NCI-H1436 (cell line): ENCODE measurements at regions not wholly inside any gene's neighbourhood (a gene's known extent, or its start where the extent isn't known, plus 50 kb on each side); places are given as distances from the start of the nearest gene placed in this dataset.
"Not testable (repeated sequence)": the region's sequence is repeated elsewhere in the genome, so short reads cannot be mapped to it uniquely, and the experiment has no call there.

Experiments used
- DNase-seq: peaks from one replicate; lab custom pipeline; 2025; lab: John Stamatoyannopoulos, UW

DNA sequence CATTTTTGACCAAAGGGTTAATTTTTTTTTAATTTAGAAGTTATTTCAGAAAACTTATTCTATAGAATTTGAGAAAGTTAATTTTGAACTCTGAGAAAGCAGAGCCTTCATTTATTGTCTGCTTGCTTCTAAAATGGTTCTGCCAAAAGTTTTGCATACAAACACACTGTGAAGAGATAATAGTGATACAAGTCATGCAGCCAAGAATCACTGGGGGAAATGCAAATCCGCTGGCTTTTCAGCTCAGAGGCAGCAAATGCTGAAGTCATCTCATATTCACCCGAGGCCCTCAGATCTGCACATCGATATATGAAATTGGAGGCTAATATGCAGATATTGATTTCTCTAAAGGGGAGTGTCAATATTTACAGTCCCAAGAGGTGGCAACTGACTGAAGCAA lies 186.2 kb downstream of the KIT start:
- no peak for DNase-seq

DNA sequence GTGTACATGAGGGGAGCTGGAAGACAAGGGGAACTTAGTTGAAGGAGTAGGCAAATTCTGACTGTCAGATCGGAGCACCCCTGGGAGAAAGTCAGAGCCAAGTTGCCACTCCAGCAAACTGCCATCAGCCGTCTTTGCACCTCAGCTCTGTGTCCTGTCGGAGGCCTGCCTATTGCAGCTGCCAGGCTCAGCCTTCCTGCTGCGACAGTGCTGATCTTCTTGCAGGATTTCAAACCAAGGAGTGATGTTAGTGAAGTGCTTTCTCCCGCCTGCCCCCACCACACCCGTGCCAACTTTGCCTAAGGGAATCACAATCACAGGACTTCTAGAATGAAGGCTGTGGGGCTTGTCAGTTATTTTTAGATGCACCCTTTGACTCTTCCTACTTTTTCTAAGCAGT lies 185.3 kb downstream of the KIT start:
- no peak for DNase-seq

DNA sequence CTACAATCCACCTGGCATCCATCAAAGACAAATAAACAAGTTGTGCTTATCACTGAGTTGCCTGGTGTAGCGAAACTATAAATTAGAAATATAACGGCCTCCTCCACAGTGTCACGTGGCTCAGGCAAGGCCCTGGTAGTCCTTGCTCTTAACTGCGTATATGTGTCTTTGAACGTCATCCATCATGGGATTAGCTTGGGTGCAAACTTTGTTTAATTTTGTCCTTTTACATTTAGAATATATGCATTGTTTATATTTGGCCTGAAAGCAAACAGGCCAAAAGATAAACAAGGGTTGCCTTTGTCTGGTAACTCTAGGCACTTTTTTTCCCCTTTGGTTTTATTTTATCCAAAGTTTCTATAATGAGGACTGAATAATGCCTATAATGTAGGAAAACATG lies 184.9 kb downstream of the KIT start:
- DNase-seq = no peak

DNA sequence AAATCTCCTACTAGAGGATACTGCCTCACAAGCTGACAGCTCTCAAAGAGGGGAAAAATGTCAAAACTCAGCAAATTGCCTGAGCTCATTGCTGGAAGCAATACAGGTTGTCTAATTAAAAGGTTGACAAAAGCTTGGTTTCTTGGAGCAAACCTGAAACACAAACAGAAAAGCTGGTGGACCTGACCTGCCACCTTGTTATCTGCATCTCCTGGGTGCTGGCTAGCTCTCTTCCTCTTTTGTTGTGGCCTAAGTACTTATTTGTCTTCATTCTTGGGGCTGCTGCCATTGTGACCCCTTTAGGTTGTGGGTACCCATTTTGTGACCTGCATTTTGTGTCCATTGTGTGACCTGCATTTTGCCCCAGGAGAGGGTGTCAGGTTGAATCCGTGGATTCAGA lies 184.5 kb downstream of the KIT start:
- DNase-seq = no peak

DNA sequence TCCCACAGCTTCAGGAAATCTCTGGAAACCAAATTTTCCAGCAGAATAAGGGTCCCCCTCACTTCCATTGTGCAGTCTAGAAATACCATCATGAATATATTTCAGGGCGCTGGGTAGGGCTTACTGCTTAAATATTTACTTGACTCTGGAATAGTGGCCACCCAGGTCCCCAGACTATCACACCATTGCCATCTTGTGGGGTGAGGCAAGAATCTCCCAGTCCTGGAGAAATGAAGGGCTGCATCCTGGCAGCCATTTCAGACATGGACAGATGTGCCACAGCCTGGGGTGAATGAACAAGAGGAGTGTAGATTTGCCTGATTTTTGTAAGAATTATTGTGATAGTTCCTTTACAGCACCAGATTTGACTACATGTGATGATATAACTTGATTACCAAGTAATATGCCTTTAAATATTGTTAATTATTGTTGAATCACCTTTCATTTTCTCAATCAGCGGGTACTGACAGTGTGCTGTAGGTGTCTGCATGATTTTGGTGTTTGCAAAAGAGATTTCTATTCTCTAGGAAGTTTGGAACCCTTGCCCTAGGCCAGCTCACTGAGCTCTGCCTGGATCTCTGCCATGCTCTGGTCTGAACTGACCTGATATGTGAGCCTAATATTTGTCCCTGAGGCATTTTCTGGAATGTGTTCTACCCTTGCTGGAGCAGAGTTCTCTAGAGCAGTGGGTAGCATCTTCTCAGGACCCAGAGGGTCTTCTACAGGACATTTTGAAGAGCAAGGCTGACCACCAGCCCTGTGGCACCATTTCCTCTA lies 183.4 kb downstream of the KIT start:
- no peak for DNase-seq

DNA sequence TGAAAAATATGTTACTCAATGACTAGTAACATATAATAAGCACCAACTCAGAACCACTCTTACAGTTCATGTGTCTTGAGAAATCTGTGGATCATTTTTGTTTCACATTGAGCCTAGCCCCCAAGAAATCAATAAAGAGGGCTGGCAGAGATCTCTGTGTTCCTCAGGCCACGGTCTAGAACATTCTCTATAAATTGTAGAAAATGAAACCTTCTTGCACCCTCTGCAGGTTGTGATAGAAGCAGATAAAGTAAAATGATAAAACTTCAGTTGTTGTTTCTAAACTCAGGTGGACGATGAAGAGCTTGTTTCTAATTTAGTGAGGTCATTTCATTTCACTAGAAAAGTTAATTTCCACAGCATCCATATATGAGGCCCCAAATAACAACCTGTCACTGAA lies 182.7 kb downstream of the KIT start:
- DNase-seq = no peak

DNA sequence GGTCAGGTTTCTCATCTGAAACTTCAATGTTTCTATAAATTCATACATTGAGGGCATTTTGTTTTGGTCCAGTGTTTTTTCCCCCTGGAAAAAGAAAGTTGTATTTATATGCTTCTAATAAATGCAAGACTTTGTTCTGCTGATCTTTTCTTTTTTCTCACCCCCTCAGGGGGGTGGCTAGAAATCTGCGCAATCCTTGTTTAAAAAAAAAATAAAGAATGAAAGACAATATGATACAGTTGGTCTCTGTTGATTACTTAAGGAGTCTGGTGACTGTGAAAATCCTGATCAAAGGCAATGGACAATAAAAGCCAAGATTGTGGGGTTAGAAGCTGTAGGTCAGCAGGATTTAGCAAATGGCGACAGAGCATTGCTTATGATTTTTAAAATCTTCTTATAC lies 180.5 kb downstream of the KIT start:
- no peak for DNase-seq

DNA sequence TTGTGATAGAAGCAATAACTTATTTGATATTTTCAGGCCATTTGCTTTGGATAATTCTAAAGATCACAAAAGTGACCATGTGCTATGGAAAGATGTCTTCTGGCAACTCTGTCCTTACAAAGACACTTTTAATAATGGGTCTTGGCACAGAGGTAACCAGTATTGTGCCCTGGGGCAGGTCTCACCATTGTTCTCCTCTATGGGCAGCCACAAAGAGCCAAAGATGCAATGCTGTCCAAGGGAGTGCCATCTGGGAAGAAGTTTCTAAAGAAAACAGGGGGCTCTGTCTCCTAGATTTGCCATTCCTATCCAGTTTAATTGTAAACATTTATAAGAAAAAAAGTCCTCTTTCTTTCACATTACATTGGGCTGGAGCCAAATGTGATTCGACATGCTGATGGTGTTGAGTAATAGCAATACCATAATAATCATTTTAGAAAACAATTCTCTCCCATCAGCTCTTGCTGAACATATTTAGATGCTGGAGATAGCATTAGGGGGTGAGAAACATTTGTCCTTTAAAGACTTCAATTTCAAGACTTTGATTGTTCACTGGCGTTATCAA lies 179.9 kb downstream of the KIT start:
- no peak for DNase-seq

DNA sequence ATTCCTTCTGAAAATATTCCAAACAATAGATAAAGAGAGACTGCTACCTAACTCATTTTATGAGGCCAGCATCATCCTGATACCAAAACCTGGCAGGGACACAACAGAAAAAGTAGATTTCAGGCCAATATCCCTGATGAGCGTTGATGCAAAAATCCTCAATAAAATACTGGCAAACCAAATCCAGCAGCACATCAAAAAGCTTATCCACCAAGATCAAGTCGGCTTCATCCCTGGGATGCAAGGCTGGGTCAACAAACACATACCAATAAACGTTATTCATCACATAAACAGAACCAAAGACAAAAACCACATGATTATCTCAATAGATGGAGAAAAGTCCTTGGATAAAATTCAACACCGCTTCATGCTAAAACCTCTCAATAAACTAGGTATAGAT lies 170.6 kb downstream of the KIT start:
- DNase-seq = not testable (repeated sequence)

DNA sequence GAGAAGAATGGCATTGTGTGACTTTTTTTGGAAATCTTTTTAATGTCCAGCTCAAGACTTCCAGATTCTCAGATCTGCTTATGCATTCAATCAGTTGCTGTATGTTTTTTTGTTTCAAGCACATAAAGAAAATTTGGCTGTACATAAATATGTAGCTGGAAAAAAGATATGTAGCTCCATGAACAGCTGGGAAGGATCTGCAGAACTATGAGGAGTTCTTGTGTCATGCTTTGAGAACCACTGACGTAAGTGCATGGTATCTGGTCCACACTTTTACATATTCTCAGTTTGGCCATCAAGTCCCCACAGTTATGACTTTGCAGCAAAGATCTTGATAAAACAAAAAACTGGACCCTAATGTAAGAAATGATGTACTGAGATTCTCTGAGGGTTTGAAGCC lies 165.9 kb downstream of the KIT start:
- DNase-seq = no peak

DNA sequence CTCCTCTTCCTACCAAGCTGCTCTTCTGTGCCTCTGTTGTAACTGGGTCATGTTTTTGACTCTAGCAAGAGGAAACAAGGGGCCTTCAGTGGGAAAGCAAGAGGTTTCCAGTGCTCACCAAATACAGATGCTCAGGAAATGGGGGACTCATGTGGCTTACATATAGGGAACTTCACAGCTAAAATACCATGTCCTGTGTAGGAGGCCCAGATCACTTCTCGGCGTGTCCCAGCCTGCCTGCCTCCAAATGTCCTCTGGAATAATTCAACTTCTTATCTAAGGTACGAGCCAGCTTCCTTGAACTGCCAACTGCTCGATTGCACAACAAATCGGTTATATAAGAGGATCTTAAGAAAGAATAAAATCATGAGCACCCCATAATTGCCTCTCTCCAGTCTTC lies 161.3 kb downstream of the KIT start:
- no peak for DNase-seq

DNA sequence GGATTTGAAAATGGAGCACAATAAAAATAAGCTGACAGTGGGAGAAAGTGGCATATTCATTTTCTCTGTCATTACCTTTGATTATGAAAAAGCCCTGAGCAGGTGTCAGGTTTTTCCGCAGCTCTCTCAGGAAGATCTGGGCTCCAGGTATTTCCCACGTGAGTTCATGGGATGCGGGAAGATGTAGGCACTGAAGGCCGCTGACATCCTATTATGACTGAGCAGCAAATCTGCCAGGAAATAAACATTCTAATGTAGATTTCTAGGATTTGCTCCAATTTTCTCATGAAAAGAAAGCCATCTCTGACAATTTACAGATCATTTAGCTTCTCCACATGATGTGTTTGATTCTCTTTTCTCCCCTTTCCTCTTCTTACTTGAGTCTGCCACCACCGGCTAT lies 160.7 kb downstream of the KIT start:
- no peak for DNase-seq

DNA sequence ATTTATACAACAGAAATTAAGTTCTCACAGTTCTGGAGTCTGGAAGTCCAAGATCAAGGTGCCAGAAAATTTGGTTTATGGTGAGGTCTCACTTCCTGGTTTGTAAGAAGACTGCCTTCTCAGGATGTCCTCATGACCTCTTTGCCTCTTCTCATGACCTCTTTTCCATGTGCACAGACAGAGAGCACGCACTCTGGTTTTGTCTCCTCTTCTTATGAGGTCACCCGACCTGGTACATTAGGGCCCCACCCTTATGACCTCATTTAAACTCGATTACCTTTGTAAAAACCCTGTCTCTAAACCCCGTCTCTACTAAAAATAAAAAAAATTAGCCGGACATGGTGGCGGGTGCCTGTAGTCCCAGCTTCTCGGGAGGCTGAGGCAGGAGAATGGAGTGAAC lies 155.9 kb downstream of the KIT start:
- no peak for DNase-seq

DNA sequence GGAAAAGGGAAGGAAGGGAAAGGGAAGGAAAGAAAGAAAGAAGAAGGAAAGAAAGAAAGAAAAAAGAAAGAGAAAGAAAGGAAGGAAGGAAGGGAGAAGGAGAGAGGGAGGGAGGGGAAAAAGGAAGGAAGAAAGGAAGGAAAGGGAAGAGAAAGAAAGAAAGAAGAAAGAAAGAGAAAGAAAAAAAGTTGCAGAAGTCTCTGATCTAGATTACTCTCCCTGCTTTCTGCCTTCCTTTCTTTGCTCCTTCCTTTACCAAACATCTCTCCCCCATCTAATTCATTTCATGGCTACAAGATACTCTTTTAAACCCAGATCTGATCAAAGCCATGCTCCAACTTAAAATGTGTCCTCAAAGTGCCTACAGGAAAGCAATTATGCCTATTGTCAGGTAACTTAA lies 148.6 kb downstream of the KIT start:
- no peak for DNase-seq

DNA sequence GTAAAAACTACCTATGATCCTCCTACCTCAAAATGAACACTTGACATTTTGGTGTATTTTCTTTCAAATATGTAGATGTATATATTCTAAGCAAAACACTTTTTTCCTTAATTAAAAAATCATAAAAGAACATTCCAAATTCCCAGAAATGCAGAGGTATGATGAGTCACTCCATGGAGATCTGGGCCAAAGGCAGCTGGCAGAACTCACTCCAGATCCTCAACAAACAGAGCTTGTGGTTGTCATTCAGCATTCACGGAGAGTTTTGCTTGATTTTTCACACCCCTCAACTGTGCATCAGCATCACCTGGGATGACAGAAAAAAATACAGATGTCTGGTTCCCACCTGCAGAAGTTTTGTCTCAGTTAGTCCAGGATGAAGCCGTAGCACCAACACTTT lies 144.6 kb downstream of the KIT start:
- no peak for DNase-seq

DNA sequence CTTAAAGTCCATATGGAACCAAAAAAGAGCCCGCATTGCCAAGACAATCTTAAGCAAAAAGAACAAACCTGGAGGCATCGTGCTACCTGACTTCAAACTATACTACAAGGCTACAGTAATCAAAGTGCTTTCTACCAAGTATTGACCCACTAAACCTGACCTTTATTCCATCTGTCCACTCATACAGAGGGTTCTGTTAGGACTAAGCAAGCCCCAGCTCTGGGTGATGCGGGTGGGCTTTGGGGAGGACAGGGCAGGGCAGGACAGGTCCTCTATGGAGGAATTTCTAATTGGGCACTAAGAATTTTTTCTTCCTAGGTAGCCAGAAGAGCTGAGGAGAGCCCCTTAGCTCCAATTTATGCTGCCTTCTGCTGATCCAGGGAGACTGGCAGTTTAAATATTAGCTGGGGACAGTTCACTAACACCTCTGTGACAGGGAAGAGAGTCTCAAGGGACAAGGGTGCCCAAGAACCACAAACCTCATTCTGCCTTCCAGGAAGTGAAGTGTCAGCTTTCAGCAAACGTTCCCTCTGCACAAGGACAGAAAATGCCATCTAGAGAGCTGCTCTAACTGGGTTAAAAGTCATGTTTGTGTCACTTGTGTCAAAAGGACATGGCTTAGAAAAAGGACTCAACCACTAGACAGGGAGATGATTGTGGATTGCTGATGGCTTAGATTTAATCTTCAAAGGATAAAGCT lies 143.2 kb downstream of the KIT start:
- DNase-seq = no peak

DNA sequence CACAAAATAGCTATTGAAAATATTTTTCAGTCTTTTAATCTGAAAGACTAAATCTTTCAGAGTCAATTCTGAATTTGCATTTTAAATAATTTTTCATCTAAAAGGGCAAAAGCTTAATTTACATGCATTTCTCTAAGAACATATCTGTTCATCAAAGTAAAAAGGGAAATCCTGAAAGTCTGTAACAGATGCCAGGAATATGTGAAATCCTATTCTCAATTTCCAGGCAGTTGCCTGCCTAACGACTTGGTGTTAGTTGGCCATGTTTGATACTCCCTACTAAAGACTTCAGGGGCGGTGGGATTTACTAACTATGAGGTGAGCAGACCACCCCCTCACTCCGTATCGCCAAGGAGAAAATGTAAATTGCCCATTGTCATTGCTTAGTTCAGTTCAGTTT lies 136.8 kb downstream of the KIT start:
- DNase-seq = no peak

DNA sequence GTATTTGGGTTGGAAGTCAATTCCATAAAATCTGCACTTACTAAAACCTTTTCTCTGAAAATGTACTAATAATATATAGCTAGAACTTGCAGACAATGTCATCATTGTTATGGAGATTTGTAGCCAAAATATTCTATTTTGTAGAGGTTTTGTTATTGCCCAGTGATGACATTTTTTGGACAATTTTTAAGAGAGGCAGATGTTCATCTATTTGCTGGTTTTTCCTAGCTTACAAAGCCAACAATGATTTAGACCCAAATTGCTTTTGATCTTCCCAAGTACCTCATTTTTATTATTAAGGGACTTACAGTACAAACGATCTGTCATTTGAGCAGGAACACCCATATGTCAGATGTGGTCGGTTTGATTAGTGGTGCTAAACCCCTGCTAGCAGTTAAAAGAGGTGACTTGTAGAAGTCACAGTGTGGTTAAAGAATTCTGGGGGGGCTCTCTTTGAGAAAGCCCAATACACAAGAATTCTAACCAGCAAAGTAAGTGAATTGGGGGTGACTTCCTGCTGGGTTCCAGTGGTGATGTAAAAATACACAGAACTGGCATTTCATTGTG lies 136.2 kb downstream of the KIT start:
- no peak for DNase-seq
